ENCODE measurements at regions not wholly inside any gene's neighbourhood (a gene's known extent, or its start where the extent isn't known, plus 50 kb on each side); places are given as distances from the start of the nearest gene placed in this dataset.

- intact Hi-C loops (cut with DNase I): no loop called here
- ATAC-seq (no peak), DNase-seq (no peak)
- TF ChIP-seq, protein P1, sequence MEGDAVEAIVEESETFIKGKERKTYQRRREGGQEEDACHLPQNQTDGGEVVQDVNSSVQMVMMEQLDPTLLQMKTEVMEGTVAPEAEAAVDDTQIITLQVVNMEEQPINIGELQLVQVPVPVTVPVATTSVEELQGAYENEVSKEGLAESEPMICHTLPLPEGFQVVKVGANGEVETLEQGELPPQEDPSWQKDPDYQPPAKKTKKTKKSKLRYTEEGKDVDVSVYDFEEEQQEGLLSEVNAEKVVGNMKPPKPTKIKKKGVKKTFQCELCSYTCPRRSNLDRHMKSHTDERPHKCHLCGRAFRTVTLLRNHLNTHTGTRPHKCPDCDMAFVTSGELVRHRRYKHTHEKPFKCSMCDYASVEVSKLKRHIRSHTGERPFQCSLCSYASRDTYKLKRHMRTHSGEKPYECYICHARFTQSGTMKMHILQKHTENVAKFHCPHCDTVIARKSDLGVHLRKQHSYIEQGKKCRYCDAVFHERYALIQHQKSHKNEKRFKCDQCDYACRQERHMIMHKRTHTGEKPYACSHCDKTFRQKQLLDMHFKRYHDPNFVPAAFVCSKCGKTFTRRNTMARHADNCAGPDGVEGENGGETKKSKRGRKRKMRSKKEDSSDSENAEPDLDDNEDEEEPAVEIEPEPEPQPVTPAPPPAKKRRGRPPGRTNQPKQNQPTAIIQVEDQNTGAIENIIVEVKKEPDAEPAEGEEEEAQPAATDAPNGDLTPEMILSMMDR (IDR thresholded peaks at IDR 0.05): no peak
- no peak for TF ChIP-seq POLR2A (IDR thresholded peaks at IDR 0.05)
- Histone ChIP-seq H3K27ac (no peak overlapping the region), H3K27me3 (no peaks in the 10 kb centered on the region), H3K4me3 (no peak overlapping the region), H3K36me3 (no peaks in the 10 kb centered on the region), H3K4me1 (no peaks in the 10 kb centered on the region), H3K9me3 (no peaks in the 10 kb centered on the region)
- 10% methylated on average over 5 of the region's 5 CpGs for WGBS (ENCODE audit: insufficient coverage, low coverage, low lambda C conversion rate, missing lambda C conversion rate)
Observed at GRCh38 chr19:28169168-28169887, 1043.6 kb downstream of the UQCRFS1 start.

DNA sequence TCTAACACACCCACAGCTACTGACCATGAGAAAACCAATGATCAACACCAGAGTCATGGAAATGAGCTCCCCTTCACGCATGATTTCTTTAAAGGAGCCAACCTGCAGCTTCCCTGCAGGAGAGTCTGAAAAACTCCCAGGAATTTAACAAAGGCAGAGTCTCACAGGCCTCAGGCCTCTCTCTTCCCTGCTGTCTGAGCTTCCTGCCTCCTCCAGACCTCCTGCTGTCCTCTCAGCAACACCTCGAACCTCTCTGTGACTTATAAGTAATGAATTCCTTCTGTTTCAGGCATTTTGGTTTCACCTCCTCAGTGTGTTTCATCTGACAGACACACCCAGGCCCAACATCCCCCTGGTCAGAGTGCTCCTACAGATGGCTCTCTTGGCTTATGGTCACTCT, 1044.4 kb downstream of the UQCRFS1 start:
- 7% methylated on average over 2 of the region's 2 CpGs for WGBS (ENCODE audit: insufficient coverage, low coverage, low lambda C conversion rate, missing lambda C conversion rate)

DNA sequence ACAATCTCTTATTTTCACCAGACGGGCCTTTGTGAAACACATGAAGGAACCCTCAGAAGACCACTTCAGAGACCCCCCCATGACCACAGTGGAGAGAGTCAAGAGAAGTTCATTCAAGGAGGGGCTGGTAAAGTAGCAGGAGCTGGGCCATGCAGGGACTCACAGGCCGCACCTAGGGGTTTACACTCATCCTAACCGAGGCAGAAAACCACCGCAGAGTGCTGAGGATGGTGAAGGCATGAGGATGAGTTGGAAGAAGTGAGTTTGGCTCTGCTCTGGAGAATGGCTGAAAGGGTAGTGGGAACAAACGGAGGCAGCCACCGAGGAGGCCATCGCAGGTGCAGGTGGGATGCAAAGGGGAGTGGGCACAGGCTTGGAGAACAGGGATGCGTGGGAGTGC, 1046.9 kb downstream of the UQCRFS1 start:
- WGBS (ENCODE audit: insufficient coverage, low coverage, low lambda C conversion rate, missing lambda C conversion rate): 57% methylated on average over 8 of the region's 8 CpGs
- H3K4me3 ChIP-seq: no peak overlapping the region
- peaks cover 0 to under 1% (median 0%) of the 10 kb centered on the region in 4 donors for H3K9me3 ChIP-seq
- TF ChIP-seq, protein P1 (IDR thresholded peaks at IDR 0.05): no peak
- no peak for TF ChIP-seq POLR2A (IDR thresholded peaks at IDR 0.05)
- H3K4me1 ChIP-seq: no peaks in the 10 kb centered on the region
- H3K27me3 ChIP-seq: no peaks in the 10 kb centered on the region
- H3K36me3 ChIP-seq: no peaks in the 10 kb centered on the region
- intact Hi-C loops (cut with DNase I): no loop called here
- no peak for ATAC-seq
- DNase-seq: no peak
- H3K27ac ChIP-seq: no peak overlapping the region

More for the DNA sequence above, 1044.4 kb downstream of the UQCRFS1 start:
- no peaks in the 10 kb centered on the region for H3K36me3 ChIP-seq
- no peaks in the 10 kb centered on the region for H3K27me3 ChIP-seq
- no peaks in the 10 kb centered on the region for H3K9me3 ChIP-seq
- intact Hi-C loops (cut with DNase I): no loop called here
- H3K4me3 ChIP-seq: no peak overlapping the region
- no peak for DNase-seq
- ATAC-seq: no peak
- no peaks in the 10 kb centered on the region for H3K4me1 ChIP-seq
- TF ChIP-seq, protein P1 (IDR thresholded peaks at IDR 0.05): no peak
- TF ChIP-seq POLR2A (IDR thresholded peaks at IDR 0.05): no peak
- no peak overlapping the region for H3K27ac ChIP-seq

DNA sequence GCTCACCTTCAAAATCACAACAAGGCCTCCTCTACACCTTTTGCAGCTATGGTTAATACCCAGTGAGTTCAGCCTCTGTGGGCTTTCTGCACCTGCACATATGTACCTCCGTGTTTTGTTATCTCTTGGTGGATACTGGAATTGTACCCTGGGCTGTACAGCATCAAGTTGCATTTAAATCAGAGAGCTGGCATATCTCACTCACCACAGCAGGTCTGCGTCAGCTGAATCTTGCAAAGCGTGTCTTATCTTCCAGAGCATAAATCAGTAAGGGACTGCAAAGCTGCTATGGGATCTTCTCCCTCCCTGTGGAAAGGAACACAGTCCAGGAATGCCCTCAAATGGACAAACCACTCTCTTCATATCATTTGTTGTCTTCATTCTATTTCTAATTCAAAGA, 1048.7 kb downstream of the UQCRFS1 start:
- H3K27me3 ChIP-seq: no peaks in the 10 kb centered on the region
- H3K27ac ChIP-seq: no peak overlapping the region
- no peak overlapping the region for H3K4me3 ChIP-seq
- H3K9me3 ChIP-seq: peaks cover 0 to 5% (median 0%) of the 10 kb centered on the region in 4 donors
- TF ChIP-seq POLR2A (IDR thresholded peaks at IDR 0.05): no peak
- TF ChIP-seq, protein P1 (IDR thresholded peaks at IDR 0.05): no peak
- no peak for ATAC-seq
- no peaks in the 10 kb centered on the region for H3K4me1 ChIP-seq
- intact Hi-C loops (cut with DNase I): no loop called here
- 44% methylated on average over 3 of the region's 3 CpGs for WGBS (ENCODE audit: insufficient coverage, low coverage, low lambda C conversion rate, missing lambda C conversion rate)
- H3K36me3 ChIP-seq: no peaks in the 10 kb centered on the region
- DNase-seq: no peak
